ENCODE measurements at regions not wholly inside any gene's neighbourhood (a gene's known extent, or its start where the extent isn't known, plus 50 kb on each side); places are given as distances from the start of the nearest gene placed in this dataset.

- H3K4me2 ChIP-seq (ENCODE audit: low read length) = no peak overlapping the region
- no peaks in the 10 kb centered on the region for H3K79me2 ChIP-seq
- H3K4me1 ChIP-seq = no peaks in the 10 kb centered on the region
- H3K4me3 ChIP-seq (ENCODE audit: low read depth, low read length) = no peak overlapping the region
- no peaks in the 10 kb centered on the region for H3K36me3 ChIP-seq (ENCODE audit: control insufficient read depth, insufficient read depth, low read length)
- H2AFZ ChIP-seq = no peak overlapping the region
- H3K27me3 ChIP-seq (ENCODE audit: control insufficient read depth, insufficient read depth, low read length) = no peaks in the 10 kb centered on the region
- H3K9ac ChIP-seq = no peak overlapping the region
- TF ChIP-seq CTCF (IDR thresholded peaks at IDR 0.05) = no peak
- no peak overlapping the region for H3K27ac ChIP-seq
- no peaks in the 10 kb centered on the region for H3K9me3 ChIP-seq (ENCODE audit: control insufficient read depth, low read length)
Measured at GRCh38 chr13:81781471-81781870, 1440.5 kb upstream of the SPRY2 start.

GRCh38 chr13:81779876-81780275 is 1439.0 kb upstream of the SPRY2 start:
- no peak overlapping the region for H3K4me3 ChIP-seq (ENCODE audit: low read depth, low read length)
- TF ChIP-seq CTCF (IDR thresholded peaks at IDR 0.05) = no peak
- no peaks in the 10 kb centered on the region for H3K4me1 ChIP-seq
- no peak overlapping the region for H3K4me2 ChIP-seq (ENCODE audit: low read length)
- no peaks in the 10 kb centered on the region for H3K79me2 ChIP-seq
- no peak overlapping the region for H3K9ac ChIP-seq
- H2AFZ ChIP-seq = no peak overlapping the region
- H3K27ac ChIP-seq = no peak overlapping the region
- H3K9me3 ChIP-seq (ENCODE audit: control insufficient read depth, low read length) = no peaks in the 10 kb centered on the region
- H3K36me3 ChIP-seq (ENCODE audit: control insufficient read depth, insufficient read depth, low read length) = no peaks in the 10 kb centered on the region
- H3K27me3 ChIP-seq (ENCODE audit: control insufficient read depth, insufficient read depth, low read length) = no peaks in the 10 kb centered on the region

GRCh38 chr13:81778350-81778749 is 1437.4 kb upstream of the SPRY2 start:
- Histone ChIP-seq H3K36me3 (ENCODE audit: control insufficient read depth, insufficient read depth, low read length) (no peaks in the 10 kb centered on the region), H3K27me3 (ENCODE audit: control insufficient read depth, insufficient read depth, low read length) (no peaks in the 10 kb centered on the region), H3K4me1 (no peaks in the 10 kb centered on the region), H2AFZ (no peak overlapping the region), H3K4me2 (ENCODE audit: low read length) (no peak overlapping the region), H3K9ac (no peak overlapping the region), H3K9me3 (ENCODE audit: control insufficient read depth, low read length) (no peaks in the 10 kb centered on the region), H3K79me2 (no peaks in the 10 kb centered on the region), H3K27ac (no peak overlapping the region), H3K4me3 (ENCODE audit: low read depth, low read length) (no peak overlapping the region)
- TF ChIP-seq CTCF (IDR thresholded peaks at IDR 0.05) = no peak

- Histone ChIP-seq H3K4me2 (ENCODE audit: low read length) (no peak overlapping the region), H2AFZ (no peak overlapping the region), H3K36me3 (ENCODE audit: control insufficient read depth, insufficient read depth, low read length) (no peaks in the 10 kb centered on the region), H3K4me1 (no peaks in the 10 kb centered on the region), H3K27me3 (ENCODE audit: control insufficient read depth, insufficient read depth, low read length) (no peaks in the 10 kb centered on the region), H3K79me2 (no peaks in the 10 kb centered on the region), H3K9me3 (ENCODE audit: control insufficient read depth, low read length) (no peaks in the 10 kb centered on the region), H3K27ac (no peak overlapping the region), H3K9ac (no peak overlapping the region), H3K4me3 (ENCODE audit: low read depth, low read length) (no peak overlapping the region)
- no peak for TF ChIP-seq CTCF (IDR thresholded peaks at IDR 0.05)
Measured at GRCh38 chr13:81773263-81773662, 1432.3 kb upstream of the SPRY2 start.

GRCh38 chr13:81771951-81772350 is 1431.0 kb upstream of the SPRY2 start:
- H3K27ac ChIP-seq = no peak overlapping the region
- H3K4me2 ChIP-seq (ENCODE audit: low read length) = no peak overlapping the region
- H3K9ac ChIP-seq = no peak overlapping the region
- no peaks in the 10 kb centered on the region for H3K79me2 ChIP-seq
- H3K4me1 ChIP-seq = no peaks in the 10 kb centered on the region
- H2AFZ ChIP-seq = no peak overlapping the region
- H3K36me3 ChIP-seq (ENCODE audit: control insufficient read depth, insufficient read depth, low read length) = no peaks in the 10 kb centered on the region
- H3K9me3 ChIP-seq (ENCODE audit: control insufficient read depth, low read length) = no peaks in the 10 kb centered on the region
- no peak overlapping the region for H3K4me3 ChIP-seq (ENCODE audit: low read depth, low read length)
- no peak for TF ChIP-seq CTCF (IDR thresholded peaks at IDR 0.05)
- no peaks in the 10 kb centered on the region for H3K27me3 ChIP-seq (ENCODE audit: control insufficient read depth, insufficient read depth, low read length)
